H9 (cell line): ENCODE measurements at regions not wholly inside any gene's neighbourhood (a gene's known extent, or its start where the extent isn't known, plus 50 kb on each side); places are given as distances from the start of the nearest gene placed in this dataset.

Experiments
- DNase-seq: peaks from one replicate; pipeline ENCODE4 v3.0.0-alpha.2; 2017
- H2AFZ ChIP-seq: one replicate; pipeline ENCODE4 v1.6.1; 2013; ENCODE audit warnings: mild to moderate bottlenecking, low read length, control low read depth, moderate library complexity
- H2AK5ac ChIP-seq: 2 replicates; pipeline ENCODE4 v1.6.1; 2013; ENCODE audit warnings: low read length, control low read depth, mixed read lengths; ENCODE audit not compliant: insufficient read length
- H2BK120ac ChIP-seq: one replicate; pipeline ENCODE4 v1.6.1; 2013; ENCODE audit warnings: low read depth, mild to moderate bottlenecking, low read length, control low read depth, inconsistent platforms; ENCODE audit not compliant: poor library complexity, severe bottlenecking
- H2BK12ac ChIP-seq: 2 replicates; pipeline ENCODE4 v1.6.1; 2013; ENCODE audit warnings: low read length, control low read depth, mixed read lengths, low read depth; ENCODE audit not compliant: insufficient read length
- H2BK15ac ChIP-seq: 2 replicates; pipeline ENCODE4 v1.6.1; 2013; ENCODE audit warnings: low read depth, low read length, control low read depth
- H2BK20ac ChIP-seq: one replicate; pipeline ENCODE4 v1.6.1; 2013; ENCODE audit warnings: low read depth, mild to moderate bottlenecking, low read length, control low read depth, inconsistent platforms; ENCODE audit not compliant: poor library complexity, severe bottlenecking
- H2BK5ac ChIP-seq: 2 replicates; pipeline ENCODE4 v1.6.1; 2013; ENCODE audit warnings: low read length, control low read depth, mixed read lengths; ENCODE audit not compliant: insufficient read length
- H3K14ac ChIP-seq: 2 replicates; pipeline ENCODE4 v1.6.1; 2013; ENCODE audit warnings: low read length, control low read depth; ENCODE audit not compliant: insufficient read depth
- H3K18ac ChIP-seq: 2 replicates; pipeline ENCODE4 v1.6.1; 2013; ENCODE audit warnings: low read depth, mild to moderate bottlenecking, mixed read lengths, low read length, control low read depth; ENCODE audit not compliant: insufficient read length
- H3K23ac ChIP-seq: 2 replicates; pipeline ENCODE4 v1.6.1; 2013; ENCODE audit warnings: low read length, control low read depth, mixed read lengths, low read depth; ENCODE audit not compliant: insufficient read length
- H3K23me2 ChIP-seq: 2 replicates; pipeline ENCODE4 v1.6.1; 2013; ENCODE audit warnings: low read depth, mild to moderate bottlenecking, mixed read lengths, low read length, control low read depth; ENCODE audit not compliant: insufficient read length, poor library complexity, severe bottlenecking
- H3K27ac ChIP-seq: 2 replicates; pipeline ENCODE4 v1.5.1; 2013; ENCODE audit warnings: low read length, control low read depth, mixed read lengths, low read depth; ENCODE audit not compliant: insufficient read length
- H3K27me3 ChIP-seq: 2 replicates; pipeline ENCODE4 v1.6.1; 2013; ENCODE audit warnings: low read length, control low read depth, inconsistent platforms; ENCODE audit not compliant: insufficient read depth
- H3K4ac ChIP-seq: 2 replicates; pipeline ENCODE4 v1.6.1; 2013; ENCODE audit warnings: low read depth, mild to moderate bottlenecking, control low read depth, inconsistent platforms, low read length, moderate library complexity
- H3K4me1 ChIP-seq: 2 replicates; pipeline ENCODE4 v1.6.1; 2013; ENCODE audit warnings: low read length, control low read depth, inconsistent platforms; ENCODE audit not compliant: insufficient read depth
- H3K4me2 ChIP-seq: 2 replicates; pipeline ENCODE4 v1.6.1; 2013; ENCODE audit warnings: low read length, control low read depth, mixed read lengths; ENCODE audit not compliant: insufficient read length, insufficient read depth
- H3K56ac ChIP-seq: 2 replicates; pipeline ENCODE4 v1.6.1; 2013; ENCODE audit warnings: low read depth, mild to moderate bottlenecking, mixed read lengths, low read length, control low read depth; ENCODE audit not compliant: insufficient read length
- H3K79me1 ChIP-seq: 2 replicates; pipeline ENCODE4 v1.6.1; 2013; ENCODE audit warnings: low read depth, mild to moderate bottlenecking, moderate library complexity, low read length, control low read depth, inconsistent platforms; ENCODE audit not compliant: insufficient read depth, poor library complexity, severe bottlenecking
- H3K79me2 ChIP-seq: 2 replicates; pipeline ENCODE4 v1.6.1; 2013; ENCODE audit warnings: low read length, control low read depth, inconsistent platforms; ENCODE audit not compliant: insufficient read depth
- H3K9ac ChIP-seq: 2 replicates; pipeline ENCODE4 v1.6.1; 2013; ENCODE audit warnings: low read length, control low read depth, mixed read lengths; ENCODE audit not compliant: insufficient read length; ENCODE audit errors: extremely low read depth
- H3K9me3 ChIP-seq: one replicate; pipeline ENCODE4 v1.6.1; 2013; ENCODE audit warnings: low read depth, low read length, inconsistent platforms; ENCODE audit not compliant: control insufficient read depth
- H3T11ph ChIP-seq: one replicate; pipeline ENCODE4 v1.6.1; 2013; ENCODE audit warnings: mild to moderate bottlenecking, low read length, control low read depth, inconsistent platforms
- H4K20me1 ChIP-seq: one replicate; pipeline ENCODE4 v1.6.1; 2013; ENCODE audit not compliant: control insufficient read depth, insufficient read length, insufficient read depth
- H4K5ac ChIP-seq: 2 replicates; pipeline ENCODE4 v1.6.1; 2013; ENCODE audit warnings: low read depth, mild to moderate bottlenecking, mixed read lengths, low read length, control low read depth; ENCODE audit not compliant: insufficient read length
- H4K8ac ChIP-seq: replicated peaks from 2 replicates; pipeline ENCODE4 v1.6.1; 2013; ENCODE audit warnings: low read length, control low read depth, mixed read lengths, low read depth; ENCODE audit not compliant: insufficient read length
- H4K91ac ChIP-seq: 2 replicates; pipeline ENCODE4 v1.6.1; 2013; ENCODE audit warnings: low read depth, mild to moderate bottlenecking, moderate library complexity, mixed read lengths, low read length, control low read depth; ENCODE audit not compliant: insufficient read length
- H3K27ac Mint-ChIP-seq, 3 experiments: 2 replicates in 2 of 3; 3 replicates in 1 of 3; pipeline ENCODE4 v1.8.0; 2020 to 2021; ENCODE audit warnings: mixed read lengths in 3 of 3, mild to moderate bottlenecking in 1 of 3, moderate library complexity in 1 of 3
- H3K27me3 Mint-ChIP-seq: 2 replicates; pipeline ENCODE4 v1.8.0; 2021; ENCODE audit warnings: low read depth, mild to moderate bottlenecking, moderate library complexity, mixed read lengths
- H3K36me3 Mint-ChIP-seq, 3 experiments: 2 replicates in 2 of 3; 3 replicates in 1 of 3; pipeline ENCODE4 v1.8.0; 2020 to 2021; ENCODE audit warnings: low read depth in 3 of 3, mixed read lengths in 3 of 3; ENCODE audit not compliant: insufficient read depth in 1 of 3
- H3K4me1 Mint-ChIP-seq, 2 experiments: 2 replicates each; pipeline ENCODE4 v1.8.0; 2020; ENCODE audit warnings: mixed read lengths in 2 of 2
- H3K4me3 Mint-ChIP-seq, 2 experiments: 2 replicates in 1 of 2; 3 replicates in 1 of 2; pipeline ENCODE4 v1.8.0; 2020 to 2021; ENCODE audit warnings: mild to moderate bottlenecking in 2 of 2, mixed read lengths in 2 of 2, moderate library complexity in 1 of 2
- H3K9me3 Mint-ChIP-seq, 2 experiments: 2 replicates in 1 of 2; 3 replicates in 1 of 2; pipeline ENCODE4 v1.8.0; 2020; ENCODE audit warnings: mild to moderate bottlenecking in 2 of 2, mixed read lengths in 2 of 2, moderate library complexity in 1 of 2
- WGBS: extraction: QIAGEN DNeasy Blood & Tissue Kit; methylation state at CpG from one replicate; pipeline ENCODE4 v1.1.7; 2013; ENCODE audit warnings: missing lambda C conversion rate, low lambda C conversion rate, mixed read lengths; ENCODE audit not compliant: insufficient read length; ENCODE audit errors: extremely low coverage; 5-methylcytosine and 5-hydroxymethylcytosine counted together
- TF ChIP-seq, protein P1 (sequence below): fragments of 200-600 bp; sonication (generic); conservative IDR thresholded peaks from 3 replicates; pipeline ENCODE4 v1.8.0; 2021; ENCODE audit warnings: antibody characterized with exemption, mild to moderate bottlenecking

DNA sequence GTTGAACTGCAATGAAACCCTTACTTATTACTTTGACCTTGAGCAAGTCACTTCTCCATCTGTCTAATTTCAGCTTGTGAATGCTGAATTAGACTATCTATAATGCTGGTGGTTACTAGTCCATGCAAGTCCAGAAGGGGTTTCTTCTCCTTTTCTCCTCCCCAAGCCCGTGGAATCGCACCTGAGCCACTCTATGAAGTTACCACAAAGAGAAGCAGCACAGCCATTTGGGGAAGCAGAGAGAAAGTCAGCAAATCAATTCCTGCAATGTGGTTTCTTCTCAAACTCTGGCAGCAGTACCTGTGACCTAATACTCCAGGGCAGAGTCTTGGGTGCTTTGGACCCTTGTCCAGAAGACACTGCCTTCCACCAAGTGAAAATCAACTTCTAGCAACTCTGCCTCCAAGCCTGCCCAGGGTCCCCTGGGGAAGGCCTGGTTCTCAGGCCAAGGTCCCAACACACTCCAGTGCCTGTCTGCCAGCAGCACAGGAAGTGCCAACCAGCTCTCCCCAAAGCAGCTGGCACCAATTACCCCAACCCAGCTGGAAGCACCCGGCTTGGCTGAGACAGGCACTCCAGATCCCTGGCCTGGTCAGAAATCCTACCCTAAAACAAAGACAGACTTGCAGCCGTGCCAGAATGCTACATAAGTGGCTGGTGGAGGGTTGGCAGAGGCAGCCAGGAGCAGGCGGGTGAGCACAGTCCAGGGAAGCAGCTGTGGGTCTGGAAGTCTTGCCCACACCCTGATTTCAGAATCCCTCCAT is 200.3 kb downstream of the LSM5 start:
- Histone ChIP-seq H3K27ac (no peak overlapping the region), H2BK20ac (no peak overlapping the region), H3K56ac (no peak overlapping the region), H2AFZ (no peak overlapping the region), H3K27me3 (no peaks in the 10 kb centered on the region), H3K4me1 (peaks cover 7% of the 10 kb centered on the region; the same call in 1 of the 2 replicates), H2BK15ac (no peak overlapping the region), H2BK5ac (no peak overlapping the region), H2AK5ac (no peak overlapping the region), H3T11ph (no peak overlapping the region), H3K18ac (no peak overlapping the region), H3K9ac (no peak overlapping the region), H3K9me3 (no peaks in the 10 kb centered on the region), H2BK120ac (no peak overlapping the region), H4K91ac (no peak overlapping the region), H3K79me1 (no peaks in the 10 kb centered on the region), H3K4ac (no peak overlapping the region), H3K79me2 (no peaks in the 10 kb centered on the region), H3K14ac (no peak overlapping the region; the same call in 1 of the 2 replicates), H2BK12ac (no peak overlapping the region), H4K5ac (no peak overlapping the region), H3K4me2 (no peak overlapping the region), H4K8ac (no peak overlapping the region), H3K23ac (no peak overlapping the region), H3K23me2 (no peaks in the 10 kb centered on the region), H4K20me1 (no peaks in the 10 kb centered on the region)
- H3K9me3 Mint-ChIP-seq, result no peaks in the 10 kb centered on the region
- H3K4me1 Mint-ChIP-seq, result peaks cover 16 to 20% of the 10 kb centered on the region in 2 experiments
- H3K27me3 Mint-ChIP-seq, result peaks cover 6% of the 10 kb centered on the region
- no peak for DNase-seq
- WGBS, result no CpG with 5 or more reads among the region's 5 CpGs
- TF ChIP-seq, protein P1, sequence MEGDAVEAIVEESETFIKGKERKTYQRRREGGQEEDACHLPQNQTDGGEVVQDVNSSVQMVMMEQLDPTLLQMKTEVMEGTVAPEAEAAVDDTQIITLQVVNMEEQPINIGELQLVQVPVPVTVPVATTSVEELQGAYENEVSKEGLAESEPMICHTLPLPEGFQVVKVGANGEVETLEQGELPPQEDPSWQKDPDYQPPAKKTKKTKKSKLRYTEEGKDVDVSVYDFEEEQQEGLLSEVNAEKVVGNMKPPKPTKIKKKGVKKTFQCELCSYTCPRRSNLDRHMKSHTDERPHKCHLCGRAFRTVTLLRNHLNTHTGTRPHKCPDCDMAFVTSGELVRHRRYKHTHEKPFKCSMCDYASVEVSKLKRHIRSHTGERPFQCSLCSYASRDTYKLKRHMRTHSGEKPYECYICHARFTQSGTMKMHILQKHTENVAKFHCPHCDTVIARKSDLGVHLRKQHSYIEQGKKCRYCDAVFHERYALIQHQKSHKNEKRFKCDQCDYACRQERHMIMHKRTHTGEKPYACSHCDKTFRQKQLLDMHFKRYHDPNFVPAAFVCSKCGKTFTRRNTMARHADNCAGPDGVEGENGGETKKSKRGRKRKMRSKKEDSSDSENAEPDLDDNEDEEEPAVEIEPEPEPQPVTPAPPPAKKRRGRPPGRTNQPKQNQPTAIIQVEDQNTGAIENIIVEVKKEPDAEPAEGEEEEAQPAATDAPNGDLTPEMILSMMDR, result no peak
- no peak overlapping the region for H3K4me3 Mint-ChIP-seq
- H3K27ac Mint-ChIP-seq, result no peak overlapping the region
- no peaks in the 10 kb centered on the region for H3K36me3 Mint-ChIP-seq
